NCI-H748 (cell line): ENCODE measurements at regions not wholly inside any gene's neighbourhood (a gene's known extent, or its start where the extent isn't known, plus 50 kb on each side); places are given as distances from the start of the nearest gene placed in this dataset.
A peak's percentile ranks its signal among the peaks of the same experiment; 100 is the strongest.

Experiments
- DNase-seq: peaks from one replicate; lab custom pipeline; 2025; ENCODE audit not compliant: unreplicated experiment; lab: John Stamatoyannopoulos, UW

DNA sequence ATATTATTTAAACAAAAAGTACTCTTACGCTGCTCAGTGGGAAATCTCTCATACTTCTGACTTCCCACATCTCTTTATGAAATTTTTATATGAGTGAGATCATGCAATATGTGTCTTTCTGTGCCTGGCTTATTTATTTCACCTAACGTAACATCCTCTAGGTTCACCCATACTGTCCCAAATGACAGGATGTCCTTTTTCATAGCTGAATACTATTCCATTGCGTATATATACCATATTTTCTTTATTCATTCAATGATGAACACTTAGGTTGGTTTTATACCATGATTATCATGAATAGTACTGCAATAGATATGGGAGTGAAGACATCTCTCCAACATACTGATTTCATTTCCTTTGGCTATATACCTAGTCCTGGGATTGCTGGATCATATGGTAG lies 57.8 kb upstream of the TPP2 start:
- DNase-seq: no peak

DNA sequence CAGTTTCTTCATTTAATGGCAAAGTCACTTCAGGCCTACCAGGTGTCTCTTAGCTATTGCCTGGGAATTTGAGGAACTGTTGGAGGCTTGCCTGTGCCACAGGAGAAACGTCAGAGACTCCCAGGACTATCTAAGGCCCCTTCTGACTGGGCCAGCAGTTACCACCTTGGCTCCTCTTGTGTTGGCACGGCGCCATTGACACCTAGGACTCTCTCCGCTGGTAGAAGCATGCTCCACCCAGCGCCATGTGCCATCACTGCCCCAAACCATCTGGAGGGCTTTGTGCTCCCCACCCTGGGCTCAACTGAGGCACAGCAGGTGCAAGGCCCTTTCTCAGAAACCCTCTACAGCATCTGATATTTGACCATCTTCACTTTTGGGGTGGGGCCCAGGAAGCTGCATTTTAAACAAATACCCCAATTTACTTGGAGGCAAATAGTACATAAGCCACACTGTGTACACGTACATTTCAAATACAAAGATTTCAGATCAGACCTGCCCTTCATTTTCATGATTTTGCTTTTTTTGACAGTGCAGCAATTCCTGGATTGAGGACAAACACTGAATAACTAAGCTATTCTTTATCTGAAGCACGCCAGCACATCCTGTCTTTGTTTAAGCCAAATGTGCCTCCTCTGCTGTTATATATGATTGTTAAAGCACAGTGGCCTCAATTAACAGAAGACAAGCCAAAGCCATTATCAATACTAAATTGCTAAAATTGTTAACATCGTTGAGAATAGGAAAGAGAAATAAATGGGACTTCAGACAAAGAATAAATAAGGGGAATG lies 59.9 kb upstream of the TPP2 start:
- DNase-seq: no peak

DNA sequence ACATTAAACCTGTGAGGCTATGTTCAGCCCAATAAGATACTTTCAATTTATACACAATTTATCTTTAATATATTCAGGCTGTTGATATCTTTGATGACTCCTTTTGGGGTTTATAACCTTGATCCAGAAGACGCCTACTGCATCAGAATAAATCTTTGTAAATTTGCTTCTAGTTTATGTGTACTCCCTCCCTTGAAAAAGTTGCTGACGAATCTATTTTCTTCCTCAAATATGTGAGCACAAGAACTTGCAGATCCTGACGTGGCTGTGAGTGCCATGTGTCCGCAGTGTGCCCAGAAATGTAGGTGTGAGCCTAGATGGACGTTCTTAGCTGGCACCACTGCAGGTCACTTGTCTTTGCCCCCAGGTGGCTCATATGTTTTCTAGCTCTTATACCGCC lies 60.6 kb upstream of the TPP2 start:
- no peak for DNase-seq

DNA sequence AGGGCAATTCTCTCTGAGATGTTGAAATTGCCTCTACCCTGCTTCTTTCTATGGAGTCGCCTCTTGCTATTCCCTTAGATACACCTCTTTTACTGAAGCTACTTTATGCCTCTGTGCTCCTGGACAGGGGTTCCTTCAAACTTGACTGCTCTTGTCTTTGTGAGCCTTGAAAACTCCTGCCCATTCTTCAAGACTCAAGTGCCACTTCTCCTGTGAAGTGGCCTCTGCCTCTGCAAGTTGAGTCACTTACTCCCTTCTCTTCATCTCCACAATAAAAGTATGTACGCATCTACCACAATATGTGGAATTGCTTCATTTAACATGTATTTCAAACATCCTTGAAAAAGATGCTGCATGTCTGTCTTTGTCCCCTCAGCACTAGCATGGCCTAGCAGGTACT lies 66.0 kb upstream of the TPP2 start:
- DNase-seq: no peak

DNA sequence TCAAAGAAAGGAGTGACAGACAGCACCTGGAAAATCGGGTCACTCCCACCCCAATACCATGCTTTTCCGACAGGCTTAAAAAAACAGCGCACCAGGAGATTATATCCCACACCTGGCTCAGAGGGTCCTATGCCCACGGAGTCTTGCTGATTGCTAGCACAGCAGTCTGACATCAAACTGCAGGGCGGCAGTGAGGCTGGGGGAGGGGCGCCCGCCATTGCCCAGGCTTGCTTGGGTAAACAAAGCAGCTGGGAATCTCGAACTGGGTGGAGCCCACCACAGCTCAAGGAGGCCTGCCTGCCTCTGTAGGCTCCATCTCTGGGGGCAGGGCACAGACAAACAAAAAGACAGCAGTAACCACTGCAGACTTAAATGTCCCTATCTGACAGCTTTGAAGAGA lies 74.5 kb upstream of the TPP2 start:
- peak; percentile 11 for DNase-seq

DNA sequence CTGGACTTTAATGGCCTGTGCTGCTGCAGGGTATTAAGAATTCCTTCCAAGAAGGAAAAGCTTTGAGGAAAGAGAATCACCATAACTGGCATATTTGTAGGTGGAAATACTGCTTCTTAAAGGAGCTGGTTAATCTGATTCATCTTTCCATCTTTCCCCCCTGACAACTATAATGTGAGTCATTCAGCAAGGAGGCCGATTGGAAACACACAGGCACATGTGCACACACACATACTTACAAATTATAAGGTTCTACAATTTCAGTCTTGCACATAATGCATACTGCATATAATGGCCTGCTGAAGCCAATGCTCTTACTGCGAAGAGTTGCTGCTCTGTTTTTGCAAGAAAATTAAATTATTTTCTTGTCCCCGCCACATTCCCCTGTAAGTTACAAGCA lies 78.8 kb upstream of the TPP2 start:
- no peak for DNase-seq

DNA sequence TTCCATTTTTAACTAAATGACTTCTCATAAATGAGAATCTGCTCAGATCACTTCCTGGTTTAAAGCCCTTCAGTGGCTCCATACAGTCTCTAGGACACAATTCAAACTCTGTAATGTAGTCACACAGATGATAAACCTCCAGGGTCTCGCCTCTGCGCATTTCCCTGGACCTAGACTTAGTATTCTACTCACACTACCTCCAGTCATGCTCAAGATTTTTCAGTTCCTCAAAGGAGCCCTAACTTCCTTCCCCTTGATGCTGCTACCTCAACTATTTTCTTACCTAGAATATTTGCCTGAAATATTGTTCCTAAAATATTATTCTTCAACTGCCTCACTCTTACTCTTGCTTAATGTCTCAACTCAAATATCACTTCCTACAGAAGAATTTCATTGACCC lies 86.7 kb upstream of the TPP2 start:
- no peak for DNase-seq

DNA sequence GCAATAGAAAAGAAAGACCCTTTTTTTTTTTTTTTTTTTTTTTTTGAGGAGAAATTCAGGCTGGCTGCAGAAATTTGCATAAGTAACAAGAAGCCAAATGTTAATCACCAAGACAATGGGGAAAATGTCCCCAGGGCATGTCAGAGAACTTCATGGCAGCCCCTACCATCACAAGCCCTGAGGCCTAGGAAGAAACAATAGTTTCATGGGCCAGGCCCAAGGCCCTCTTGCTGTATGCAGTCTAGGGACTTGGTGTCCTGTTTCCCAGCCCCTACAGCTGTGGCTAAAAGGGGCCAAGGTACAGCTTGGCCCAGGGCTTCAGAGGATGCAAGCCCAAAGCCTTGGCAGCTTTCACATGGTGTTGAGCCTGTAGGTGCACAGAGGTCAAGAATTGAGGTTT lies 88.4 kb upstream of the TPP2 start:
- no peak for DNase-seq

DNA sequence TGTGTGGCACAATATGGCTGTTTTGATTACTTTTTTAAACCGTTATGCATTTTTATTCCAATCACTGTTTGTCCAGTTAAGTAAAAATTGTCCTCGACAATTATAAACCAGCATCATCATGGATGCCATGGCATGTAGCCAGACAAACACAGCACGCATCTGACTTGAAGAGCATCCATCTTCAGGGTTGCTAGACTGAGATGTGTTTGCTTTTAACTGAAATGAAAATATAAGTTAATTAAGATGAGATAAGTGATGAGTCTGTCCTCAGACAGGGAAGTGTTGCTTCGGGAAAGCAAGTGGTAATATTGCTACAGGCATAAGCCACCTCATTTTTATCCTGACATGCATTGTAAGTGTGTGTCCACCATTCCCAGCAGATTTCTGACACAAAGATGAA lies 92.8 kb upstream of the TPP2 start:
- DNase-seq: peak; percentile 54

DNA sequence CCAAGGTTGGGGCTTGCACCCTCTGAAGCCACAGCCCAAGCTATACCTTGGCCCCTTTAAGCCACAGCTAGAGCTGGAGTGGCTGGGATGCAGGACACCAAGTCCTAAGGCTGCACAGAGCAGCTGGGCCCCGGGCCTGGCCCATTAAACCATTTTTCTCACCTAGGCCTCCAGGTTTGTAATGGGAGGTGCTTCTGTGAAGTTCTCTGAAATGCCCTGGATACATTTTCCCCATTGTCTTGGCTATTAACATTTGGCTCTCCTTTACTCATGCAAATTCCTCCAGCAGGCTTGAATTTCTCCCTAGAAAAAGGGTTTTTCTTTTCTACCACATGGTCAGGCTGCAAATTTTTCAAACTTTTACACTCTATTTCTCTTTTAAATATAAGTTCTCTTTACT lies 93.8 kb upstream of the FGF14 start:
- no peak for DNase-seq

DNA sequence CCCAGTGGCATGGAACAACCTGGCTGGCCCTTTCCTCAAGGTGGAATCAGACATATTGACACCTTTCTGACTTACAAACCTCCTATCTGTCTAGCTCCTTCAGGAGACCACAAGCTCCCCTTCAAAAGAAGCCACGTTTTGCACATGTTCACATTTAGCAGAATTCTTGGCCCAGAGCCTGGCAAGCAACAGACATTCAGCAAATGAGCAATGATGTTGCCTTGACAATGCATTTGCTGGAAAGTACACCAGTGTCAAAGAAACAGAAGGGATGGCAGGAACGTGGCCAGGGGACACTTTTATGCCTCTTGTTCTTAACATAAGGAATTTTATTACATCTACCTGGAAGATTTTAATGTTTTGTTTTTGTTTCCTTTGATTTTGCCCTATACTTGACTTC lies 85.5 kb upstream of the FGF14 start:
- no peak for DNase-seq

DNA sequence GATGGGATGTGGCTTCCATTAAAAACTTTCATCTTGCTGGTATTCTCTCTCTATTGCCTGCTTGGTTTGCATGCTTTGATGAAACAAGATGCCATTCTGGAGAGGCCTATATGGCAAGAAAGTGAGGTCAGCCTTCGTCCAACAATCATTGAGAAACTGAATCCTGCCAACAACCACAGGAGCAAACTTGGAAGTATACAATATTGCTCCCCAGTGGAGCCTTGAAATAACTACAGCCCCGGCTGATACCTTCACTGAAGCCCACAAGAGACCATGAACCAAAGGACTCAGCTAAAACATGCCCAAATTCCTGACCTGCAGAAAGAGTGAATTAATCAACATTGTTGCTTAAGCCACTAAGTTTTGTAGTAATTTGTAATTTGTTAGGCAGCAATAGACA lies 82.5 kb upstream of the FGF14 start:
- peak; percentile 25 for DNase-seq

DNA sequence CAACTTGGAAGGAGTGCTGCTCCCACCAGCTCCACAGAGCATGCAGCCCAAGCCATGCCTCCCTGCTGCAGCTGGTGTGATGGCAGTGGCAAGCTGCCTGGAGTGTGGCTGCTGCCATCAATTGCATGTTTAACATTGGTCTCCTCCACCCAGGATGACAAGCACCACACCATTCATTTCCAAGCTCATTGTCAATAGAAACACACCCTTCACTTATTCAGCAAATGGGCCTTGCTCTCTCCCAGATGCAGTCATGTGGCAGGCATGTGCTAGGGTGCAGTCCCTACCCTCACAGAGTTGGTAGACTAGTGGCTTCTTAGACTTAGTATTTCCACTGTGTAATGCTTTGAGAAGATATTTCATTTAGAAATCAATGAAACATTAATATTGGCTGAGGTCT lies 70.8 kb upstream of the FGF14 start:
- peak; percentile 23 for DNase-seq

DNA sequence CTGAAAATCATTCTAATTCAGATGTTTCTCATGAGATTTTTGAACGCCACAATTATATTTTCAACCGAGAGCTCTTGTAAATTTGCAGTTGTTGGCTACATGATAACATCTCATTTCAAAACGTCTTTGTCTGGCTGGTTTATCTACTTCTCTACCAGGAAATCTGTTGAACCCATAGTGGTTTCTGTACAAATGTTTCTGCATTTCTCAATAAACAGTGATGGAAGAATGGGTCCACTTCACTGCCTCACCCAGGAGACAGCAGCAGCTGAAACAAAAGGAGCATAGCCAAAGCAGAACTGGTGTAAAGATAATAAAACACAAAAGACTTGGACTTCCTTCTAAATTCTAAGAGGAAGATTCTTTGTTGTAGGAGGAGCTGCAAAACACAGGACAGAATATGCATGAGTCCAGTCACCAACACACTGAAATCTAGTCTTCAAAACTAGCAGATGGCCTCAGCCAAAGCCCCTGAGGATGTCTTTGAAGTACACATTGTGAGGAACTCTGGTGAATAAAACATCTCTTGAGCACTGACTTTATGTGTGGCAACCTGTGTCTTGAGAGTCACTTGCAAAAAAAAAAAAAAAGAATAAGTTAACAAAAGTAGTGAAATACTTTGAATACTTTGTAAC lies 68.6 kb upstream of the FGF14 start:
- no peak for DNase-seq

DNA sequence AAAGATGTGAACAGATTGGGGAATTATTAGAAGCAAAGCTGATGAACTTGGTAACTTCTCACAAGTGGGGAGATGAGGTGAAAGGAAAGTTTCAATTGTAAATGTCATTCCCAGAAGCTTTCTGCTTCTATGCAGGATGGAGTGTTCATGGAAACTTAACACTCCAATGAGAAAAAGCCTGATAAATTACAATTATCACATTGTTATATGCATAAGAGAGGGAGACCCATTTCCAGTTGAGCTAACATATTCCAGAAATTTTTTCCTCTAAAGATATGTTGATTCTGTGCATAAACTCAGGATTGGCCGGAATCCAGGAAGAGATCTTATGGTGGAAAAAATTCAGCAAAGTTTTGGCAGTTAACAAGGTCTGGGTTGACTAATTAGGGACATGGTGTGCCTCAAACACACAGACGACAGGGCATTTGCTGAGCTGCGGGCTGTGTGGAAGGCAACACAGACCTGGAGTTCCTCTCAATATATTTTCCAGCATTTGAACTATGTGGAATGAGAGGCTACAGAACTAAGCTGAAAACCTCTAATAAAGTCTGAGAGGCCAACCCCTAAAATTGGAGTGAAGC lies 64.9 kb upstream of the FGF14 start:
- no peak for DNase-seq

DNA sequence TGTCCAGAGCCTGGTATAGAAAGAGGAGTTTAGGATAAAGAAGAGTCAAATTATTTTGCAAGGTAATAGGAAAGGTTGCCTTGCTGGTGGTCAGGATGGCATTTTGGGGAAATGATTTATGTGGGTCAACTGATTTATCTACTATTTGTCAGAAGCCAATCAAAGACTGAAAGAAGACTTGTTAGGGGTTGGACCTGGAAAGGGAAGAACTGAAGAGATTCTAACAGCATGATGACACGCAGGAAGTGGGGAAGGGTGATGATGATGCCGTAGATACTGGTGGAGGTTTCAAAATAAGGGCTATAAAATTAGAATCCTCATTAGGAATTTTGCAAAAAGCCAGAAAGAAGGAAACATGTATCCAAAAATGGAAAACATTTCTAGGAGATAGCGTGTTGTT lies 60.7 kb upstream of the FGF14 start:
- DNase-seq: no peak

DNA sequence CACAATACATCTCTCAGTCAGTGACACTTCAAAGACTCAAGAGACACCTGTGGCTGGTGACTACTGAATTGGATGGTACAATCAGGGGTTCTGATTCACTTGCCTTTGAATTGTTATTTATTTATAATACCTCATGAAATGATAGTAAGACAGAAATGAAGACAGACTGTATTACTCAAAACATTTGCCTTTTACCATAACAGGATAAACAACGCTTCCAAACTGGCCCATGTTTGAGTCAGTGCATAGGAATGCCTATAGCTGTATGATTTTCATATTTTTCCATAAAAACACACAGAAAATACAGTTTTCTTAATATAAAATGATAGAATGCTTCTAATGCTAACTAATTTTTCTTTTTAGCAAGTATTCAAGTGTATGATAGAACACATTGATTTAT lies 59.5 kb upstream of the FGF14 start:
- DNase-seq: no peak

DNA sequence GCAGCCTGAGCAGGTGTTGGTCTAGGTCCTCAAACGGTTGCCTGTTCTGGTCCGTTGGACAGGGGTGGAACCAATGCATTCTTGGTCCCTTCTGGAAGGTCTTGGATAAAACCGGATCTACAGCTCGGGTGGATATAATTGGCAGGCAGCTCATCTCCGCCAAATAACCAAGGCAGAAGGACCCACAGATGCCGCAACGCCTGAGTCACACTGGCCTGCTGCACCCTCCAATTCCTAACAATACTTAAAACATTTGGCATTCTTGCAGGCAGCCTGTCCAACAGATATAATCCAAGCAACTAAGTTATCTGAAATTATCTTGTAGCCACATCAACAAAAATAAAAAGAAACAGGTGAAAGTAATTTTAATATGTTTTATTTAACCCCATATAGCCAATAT lies 59.0 kb upstream of the FGF14 start:
- DNase-seq: no peak

DNA sequence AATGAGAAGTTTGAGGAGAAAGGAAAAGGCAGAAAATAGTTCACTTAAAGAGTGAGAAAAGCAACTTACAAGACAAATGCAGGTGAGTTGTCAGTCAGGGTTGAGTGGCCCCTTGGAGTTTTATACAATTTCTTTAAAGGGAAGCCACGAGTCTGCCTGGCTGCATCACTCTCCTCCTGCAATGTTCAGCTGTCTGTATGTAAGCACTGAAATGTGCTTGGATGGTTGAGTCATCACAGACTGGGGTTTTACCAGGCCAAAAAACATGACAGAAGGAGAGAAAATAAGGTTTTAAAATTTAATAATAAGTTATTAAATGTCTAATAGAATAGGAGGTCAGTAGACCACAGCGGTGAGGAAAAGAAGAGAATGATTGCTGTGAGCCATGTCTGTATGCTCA lies 51.0 kb upstream of the FGF14 start:
- no peak for DNase-seq
